Activated gamma-delta T cell treated with Interleukin-2 at 50 U/mL for 16 hours (primary cell): ENCODE measurements at regions not wholly inside any gene's neighbourhood (a gene's known extent, or its start where the extent isn't known, plus 50 kb on each side); places are given as distances from the start of the nearest gene placed in this dataset.

Source experiments
- DNase-seq: peaks from one replicate; pipeline ENCODE4 v3.0.0-alpha.2; 2020

DNA sequence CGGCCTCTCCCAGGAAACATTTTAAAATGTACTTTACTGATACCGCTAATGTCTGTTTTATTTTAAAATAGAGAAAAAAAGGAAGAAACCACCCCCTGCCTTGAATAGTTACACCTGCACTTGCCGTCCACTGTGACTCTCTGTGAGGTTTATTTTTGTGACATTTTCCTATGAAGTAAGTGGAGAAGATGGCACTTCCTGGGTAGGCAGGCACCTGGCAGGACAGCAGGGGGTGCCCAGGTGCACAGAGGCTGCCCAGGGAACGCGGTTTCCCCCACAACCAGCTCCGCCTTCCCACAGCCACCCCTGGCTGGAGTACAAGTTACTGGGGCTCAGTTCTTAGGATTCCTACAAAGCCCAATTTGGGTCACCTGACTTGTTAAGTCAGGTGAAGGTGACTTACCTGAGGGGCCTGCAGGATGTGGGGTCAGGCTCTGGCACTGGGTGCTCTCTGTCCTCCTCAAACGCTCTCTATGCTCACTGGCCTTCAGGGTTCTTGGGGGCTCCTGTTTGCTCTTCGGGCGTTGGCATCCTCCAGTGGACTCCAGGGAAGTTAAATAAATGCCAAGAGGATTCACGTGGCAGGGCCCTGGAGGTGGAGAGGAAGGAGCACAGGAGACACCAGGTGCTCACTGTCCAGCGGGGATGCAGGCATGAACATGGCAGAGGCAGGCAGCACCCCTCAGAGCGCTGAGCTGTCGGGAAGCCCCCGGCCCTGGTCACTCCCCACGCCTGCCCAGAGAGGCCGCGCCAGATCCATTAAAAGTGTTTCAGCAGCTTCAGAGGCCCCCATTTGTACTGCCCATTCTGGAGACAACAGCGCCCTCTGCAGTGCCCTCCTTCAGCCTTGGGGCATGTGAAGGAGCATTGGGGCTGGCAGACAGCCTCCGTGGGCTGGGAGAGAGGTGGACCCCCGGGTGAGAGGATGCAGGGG, 1021.2 kb downstream of the TBC1D22A start:
- DNase-seq = no peak

DNA sequence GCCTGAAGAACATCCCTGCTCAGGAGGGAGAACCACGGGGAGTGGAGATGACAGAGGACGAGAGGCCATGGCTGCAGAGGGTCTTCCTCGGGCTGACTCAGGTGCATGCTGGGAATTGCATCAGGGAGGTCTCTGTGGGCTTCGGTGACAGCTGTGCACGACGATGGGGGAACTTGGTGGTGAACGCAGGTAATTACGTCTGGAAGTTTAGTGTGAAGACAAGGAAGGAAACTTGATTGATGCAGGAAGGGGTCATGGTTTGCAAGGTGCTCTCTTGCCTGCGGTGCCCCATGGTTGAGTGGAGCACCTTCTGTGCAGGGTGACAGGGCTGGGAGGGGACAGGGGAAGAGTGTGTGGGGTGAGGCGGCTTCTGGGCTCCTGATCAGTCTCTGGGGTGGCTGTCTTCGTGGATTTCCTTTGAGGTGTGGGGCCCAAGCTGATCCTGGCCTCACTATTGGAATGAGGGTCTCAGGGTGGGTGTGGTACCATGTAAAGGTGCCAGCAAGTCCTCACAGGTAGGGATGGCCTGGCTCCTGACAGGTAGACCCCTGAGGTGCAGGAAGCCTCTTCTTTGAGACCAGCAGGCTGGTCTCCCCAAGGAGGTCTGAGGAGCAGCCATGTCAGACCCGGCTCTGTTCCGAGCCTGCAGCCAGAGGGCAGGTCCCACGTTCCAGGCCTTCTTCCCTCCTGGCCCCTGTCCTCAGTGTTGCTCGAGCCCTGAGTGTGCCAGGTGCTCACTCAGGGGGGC, 1020.1 kb downstream of the TBC1D22A start:
- no peak for DNase-seq

GRCh38 chr22:47781427-47782111, 1019.1 kb downstream of the TBC1D22A start:
- no peak for DNase-seq

GRCh38 chr22:47781024-47781423, 1018.6 kb downstream of the TBC1D22A start:
- no peak for DNase-seq

DNA sequence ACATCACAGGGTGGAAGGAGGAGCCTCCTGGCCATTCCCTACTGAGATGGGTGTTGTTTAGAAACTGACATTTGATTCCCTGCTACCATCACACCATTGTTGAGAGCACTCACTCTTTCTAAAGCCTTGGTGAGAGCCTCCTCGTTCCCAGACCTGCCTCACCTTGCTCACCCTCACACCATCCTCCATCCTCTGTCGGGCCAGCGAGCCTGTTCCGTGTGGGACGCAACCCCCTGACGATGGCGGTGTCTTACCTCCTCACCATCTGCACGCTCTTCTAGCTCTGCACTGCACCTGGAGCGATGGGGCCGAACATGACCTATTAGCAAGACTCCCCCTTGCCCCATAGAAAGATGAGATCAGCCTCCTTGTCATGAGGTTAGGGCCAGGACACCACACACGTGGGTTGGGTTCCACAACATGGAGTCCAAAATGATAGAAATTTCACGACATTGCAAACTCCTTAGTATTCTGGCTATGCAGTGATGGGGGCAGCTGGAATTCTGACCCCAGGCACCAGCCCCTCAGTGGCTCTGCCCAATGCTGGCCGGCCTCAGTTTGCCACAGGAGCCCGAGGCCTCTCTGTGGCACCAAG, 1017.9 kb downstream of the TBC1D22A start:
- no peak for DNase-seq

- DNase-seq = no peak
Measured at GRCh38 chr22:47779474-47779873, 1017.0 kb downstream of the TBC1D22A start.

DNA sequence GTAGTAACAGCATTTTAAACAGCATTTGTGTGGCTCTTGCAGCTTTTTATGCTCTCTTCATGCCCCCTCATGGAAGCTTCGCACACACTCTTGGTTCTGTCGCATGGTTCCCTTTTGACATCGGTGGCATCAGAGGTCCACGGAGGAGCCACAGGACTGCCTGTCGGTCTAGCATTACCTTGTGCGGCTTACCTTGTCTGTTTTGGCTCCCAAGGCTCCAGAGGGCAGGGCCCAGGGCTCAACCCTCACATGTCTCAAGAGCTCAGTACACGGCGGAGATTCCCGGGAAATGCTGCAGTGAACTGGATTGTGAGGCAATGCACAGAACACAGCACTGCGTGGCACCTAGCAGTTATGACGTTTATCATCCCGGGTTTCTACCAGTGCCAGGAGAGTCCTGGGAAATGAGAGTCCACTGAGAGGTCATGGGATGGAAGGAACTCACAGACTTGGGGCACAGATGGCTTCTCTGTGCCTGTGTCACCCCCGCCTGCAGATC, 1015.8 kb downstream of the TBC1D22A start:
- DNase-seq = no peak

GRCh38 chr22:47777426-47777825, 1015.0 kb downstream of the TBC1D22A start:
- DNase-seq = no peak

DNA sequence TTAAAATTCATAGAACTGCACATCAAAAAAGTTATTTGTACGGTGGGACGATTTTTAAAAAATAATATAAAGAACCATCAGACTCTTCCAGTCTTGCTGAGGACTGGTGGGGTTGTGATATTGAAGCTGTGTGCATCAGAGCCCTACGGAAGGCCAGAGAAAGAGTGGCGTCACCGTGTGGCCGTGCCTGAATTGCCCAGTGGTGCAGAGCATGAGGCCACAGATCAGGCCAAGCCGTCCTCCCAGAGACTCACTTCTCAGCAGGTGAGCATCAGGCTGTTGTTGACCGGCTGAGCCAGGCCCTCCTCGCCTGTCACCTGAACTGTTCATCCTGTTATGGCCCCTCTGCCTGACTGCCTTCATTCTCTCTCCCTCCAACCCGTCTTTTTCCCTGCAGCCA, 1013.9 kb downstream of the TBC1D22A start:
- no peak for DNase-seq

- no peak for DNase-seq
Measured at GRCh38 chr22:47775686-47776085, 1013.2 kb downstream of the TBC1D22A start.

DNA sequence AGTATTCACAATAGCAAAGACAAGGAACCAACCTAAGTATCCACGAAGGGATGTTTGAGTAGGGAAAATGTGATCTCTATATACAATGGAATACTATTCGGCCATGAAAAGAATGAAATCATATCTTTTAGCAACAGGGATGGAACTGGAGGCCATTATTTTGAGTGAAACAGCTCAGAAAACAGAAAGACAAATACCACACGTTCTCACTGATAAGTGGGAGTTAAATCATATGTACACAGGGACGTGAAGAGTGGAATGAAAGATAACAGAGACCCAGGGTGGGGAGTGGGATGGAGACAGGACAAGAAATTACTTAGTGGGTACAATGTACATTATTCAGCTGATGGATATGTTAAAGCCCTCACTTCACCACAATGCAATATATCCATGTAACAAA, 1012.7 kb downstream of the TBC1D22A start:
- no peak for DNase-seq

GRCh38 chr22:47773635-47774034, 1011.2 kb downstream of the TBC1D22A start:
- no peak for DNase-seq

DNA sequence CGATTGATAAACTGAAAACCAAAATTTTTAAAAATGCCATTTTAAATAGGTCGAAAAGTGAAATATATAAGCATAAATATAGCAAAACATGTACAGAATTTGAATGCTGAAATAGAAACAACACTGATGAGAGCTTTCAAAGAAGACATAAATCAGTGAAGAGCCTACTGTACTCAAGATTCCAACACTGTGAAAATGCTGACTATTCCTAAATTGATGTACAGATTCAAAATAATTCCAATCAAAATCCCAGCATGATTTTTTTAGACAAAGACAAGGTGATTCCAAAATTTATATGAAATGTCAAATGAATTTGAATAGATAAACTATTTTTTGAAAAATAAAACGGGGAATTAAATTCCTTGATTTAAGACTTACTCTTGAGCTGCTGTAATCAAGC, 1010.4 kb downstream of the TBC1D22A start:
- DNase-seq = no peak

- DNase-seq = no peak
Measured at GRCh38 chr22:47769652-47770051, 1007.2 kb downstream of the TBC1D22A start.

DNA sequence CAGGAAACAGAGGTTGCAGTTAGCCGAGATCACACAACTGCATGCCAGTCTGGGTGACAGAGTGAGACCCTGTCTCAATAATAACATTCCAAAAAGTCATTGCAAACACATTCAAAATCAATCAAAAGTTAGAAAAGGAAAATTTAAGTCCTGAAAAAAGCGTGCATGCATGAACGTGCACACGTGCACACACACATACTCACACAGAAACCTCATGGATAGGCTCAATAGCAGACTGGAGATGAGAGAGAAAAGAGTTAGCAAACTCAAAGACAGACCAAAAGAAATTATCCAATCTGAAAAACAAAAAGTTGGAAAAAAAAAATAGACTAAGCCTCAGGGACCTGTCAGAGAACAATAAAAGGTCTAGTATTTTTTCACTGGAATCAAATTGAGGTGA, 1005.6 kb downstream of the TBC1D22A start:
- DNase-seq = no peak

GRCh38 chr22:47767403-47767802, 1005.0 kb downstream of the TBC1D22A start:
- DNase-seq = no peak

GRCh38 chr22:47765757-47766156, 1003.3 kb downstream of the TBC1D22A start:
- DNase-seq = no peak

- DNase-seq = no peak
Measured at GRCh38 chr22:47762141-47762540, 999.7 kb downstream of the TBC1D22A start.

DNA sequence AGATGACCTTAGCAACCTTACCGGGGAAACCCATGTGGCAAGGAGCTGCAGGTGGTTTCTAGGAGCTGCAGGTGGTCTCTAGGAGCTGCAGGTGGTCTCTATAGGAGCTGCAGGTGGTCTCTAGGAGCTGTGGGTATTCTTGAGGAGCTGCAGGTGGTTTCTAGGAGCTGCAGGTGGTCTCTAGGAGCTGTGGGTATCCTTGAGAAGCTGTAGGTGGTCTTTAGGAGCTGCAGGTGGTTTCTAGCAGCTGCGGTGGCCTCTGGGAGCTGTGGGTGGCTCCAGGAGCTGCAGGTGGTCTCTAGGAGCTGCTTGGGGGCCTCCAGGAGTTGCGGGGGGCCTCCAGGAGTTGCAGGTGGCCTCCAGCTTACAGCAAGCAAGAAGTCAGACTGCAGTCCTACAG, 997.5 kb downstream of the TBC1D22A start:
- no peak for DNase-seq

DNA sequence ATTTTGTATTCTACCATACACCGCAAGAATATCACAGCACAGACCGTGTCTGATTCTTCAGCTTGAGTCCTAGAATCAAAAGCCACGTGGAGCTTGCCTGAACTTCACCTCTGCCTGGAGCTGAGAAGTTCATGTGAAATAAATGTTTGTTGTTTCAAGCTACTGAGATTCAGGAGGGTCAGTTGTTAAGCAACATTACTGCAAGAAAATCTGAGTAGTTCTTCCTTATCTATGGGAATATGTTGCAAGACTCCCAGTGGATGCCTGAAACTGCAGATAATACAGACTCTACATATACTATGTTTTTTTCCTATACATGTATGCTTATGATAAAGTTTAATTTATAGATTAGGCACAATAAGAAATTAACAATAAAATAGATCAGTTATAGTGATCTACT, 995.3 kb downstream of the TBC1D22A start:
- no peak for DNase-seq

DNA sequence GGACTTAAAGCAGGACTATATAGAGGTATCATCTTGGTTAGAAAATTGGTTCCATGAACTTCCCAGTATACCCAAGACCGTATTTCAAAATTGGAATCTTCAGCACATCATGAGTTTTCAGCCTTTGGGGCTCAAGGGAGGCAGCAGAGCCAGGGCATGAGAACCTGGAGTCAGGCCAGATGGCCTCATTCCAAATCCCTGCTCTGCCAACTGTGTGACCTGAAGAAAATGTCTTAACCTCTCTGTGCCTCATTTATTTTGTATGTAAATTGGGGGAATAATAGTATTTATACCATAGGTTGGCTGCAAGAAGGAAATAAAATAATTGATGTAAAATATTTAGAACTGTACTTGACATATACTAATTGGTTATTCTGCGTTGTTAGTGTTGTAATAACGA, 987.6 kb downstream of the TBC1D22A start:
- DNase-seq = no peak

GRCh38 chr22:47748957-47749356, 986.5 kb downstream of the TBC1D22A start:
- DNase-seq = no peak

DNA sequence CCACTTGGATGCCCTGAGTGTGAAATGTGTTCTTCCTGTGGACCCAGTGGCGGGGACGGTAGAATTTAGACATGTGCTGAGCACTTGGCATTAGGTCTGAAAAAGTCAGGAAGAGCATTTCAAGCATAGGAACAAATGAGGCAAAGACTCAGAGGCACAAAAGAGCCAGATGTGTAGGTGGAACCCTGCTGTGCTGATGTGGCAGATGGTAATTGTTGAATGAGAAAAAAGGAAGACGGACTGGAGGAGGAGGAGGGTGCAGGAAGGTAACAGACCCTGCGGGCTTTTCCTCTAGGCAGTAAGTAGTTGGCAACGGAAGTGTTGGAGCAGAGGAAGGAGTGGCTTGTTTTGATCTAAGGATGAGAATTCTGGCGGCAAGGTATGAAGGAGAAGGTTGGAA, 985.8 kb downstream of the TBC1D22A start:
- no peak for DNase-seq
